Hypothalamus (tissue), 51 donors: ENCODE measurements at regions not wholly inside any gene's neighbourhood (a gene's known extent, or its start where the extent isn't known, plus 50 kb on each side); places are given as distances from the start of the nearest gene placed in this dataset.

ENCODE experiments used
- DNase-seq, 51 donors: peaks; one replicate each; lab custom pipeline; 2025; lab: John Stamatoyannopoulos, UW

DNA sequence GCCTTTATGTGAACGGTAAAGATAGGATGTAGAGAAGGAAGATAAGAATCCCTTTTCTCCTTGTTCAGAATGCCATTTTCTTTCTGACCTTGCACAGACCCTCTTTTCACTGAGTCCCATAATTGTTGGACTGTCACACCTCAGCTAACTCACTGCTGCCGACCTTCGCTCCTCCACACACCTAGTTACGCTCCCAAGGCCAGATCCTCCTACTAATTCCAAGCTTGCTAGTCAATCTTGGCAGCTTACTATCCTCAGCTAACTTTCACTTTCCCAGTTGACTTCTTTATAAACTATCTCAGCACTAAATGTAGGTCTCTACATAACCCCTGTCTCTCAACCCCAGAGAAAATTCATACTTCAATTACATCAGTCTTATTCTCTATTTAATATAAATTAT lies 471.8 kb upstream of the PRMT6 start:
- no peak for DNase-seq

DNA sequence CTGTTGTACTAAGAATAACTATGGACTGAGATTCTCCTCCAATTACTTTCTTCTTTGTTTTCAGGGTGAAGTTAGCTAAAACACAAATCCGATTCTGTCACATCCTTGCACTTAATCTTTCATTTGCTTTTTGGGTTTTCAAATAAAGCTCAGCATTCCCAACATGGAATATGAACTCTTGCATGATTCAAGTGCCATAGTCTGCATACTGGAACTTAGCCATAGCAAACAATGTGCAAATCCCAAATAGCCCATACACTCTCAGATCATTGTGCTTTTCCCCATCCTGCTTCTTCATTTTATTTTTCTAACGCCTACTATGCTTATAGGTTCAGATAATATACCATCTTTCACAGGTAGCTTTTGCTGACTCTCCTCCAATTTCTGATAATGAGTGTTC lies 455.8 kb upstream of the PRMT6 start:
- no peak for DNase-seq

DNA sequence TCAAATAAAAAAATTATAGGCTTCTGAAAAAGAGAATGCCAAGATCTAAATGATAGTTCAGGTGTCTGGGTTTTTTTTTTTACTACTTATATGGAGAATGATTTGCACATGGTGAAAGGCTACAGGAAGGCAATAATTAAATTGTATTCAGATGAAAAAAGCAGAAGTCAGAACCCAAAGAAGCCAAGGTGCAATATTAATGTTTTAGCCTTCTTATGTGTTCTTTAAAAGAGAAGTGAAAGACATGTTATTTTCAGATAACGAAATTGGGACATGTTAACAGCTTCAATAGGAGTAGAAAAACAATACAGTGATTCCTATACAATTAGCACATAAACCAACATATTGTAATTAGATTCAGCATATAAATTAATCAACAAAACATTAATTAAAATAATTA lies 452.9 kb upstream of the PRMT6 start:
- no peak for DNase-seq

- no peak for DNase-seq
Observed at GRCh38 chr1:106608841-106609240, 447.6 kb upstream of the PRMT6 start.

DNA sequence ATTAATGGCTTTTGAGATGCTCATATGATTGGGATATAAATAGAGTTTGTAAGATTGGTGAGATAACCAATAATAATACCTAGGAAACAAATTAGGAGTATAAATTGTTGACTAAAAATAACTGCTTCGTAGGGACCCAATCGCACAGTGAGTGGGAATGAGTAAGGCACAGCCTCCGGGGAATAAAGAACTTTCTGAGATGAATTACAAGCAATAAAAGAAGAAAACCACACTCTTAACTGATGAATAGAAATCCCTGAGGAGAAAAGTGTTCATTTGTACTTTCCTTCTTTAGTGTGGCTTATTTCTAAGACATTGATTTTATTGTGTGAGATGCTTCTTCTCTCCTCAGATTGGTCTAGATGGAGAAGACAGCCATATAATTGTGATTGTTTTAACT lies 443.4 kb upstream of the PRMT6 start:
- no peak for DNase-seq

DNA sequence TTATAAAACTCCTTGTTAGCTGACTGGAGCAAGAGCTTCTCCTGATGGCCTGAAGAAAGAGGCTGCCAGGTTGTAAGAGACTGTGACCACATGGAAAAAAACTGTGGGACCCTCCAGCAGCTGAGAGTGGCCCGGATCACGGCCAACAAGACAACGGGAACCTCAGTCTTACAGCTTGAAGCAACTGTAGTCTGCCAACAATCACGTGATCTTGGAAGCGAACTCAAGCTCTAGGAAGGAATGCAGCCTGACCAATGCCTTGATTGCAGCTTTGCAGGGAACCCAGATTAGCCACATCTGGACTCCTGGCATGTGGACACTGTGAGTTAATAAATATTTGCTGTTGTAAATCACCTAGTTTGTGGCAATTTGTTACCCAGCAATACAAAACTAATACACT lies 442.6 kb upstream of the PRMT6 start:
- no peak for DNase-seq

- DNase-seq: no peak
Observed at GRCh38 chr1:106615473-106615872, 441.0 kb upstream of the PRMT6 start.

DNA sequence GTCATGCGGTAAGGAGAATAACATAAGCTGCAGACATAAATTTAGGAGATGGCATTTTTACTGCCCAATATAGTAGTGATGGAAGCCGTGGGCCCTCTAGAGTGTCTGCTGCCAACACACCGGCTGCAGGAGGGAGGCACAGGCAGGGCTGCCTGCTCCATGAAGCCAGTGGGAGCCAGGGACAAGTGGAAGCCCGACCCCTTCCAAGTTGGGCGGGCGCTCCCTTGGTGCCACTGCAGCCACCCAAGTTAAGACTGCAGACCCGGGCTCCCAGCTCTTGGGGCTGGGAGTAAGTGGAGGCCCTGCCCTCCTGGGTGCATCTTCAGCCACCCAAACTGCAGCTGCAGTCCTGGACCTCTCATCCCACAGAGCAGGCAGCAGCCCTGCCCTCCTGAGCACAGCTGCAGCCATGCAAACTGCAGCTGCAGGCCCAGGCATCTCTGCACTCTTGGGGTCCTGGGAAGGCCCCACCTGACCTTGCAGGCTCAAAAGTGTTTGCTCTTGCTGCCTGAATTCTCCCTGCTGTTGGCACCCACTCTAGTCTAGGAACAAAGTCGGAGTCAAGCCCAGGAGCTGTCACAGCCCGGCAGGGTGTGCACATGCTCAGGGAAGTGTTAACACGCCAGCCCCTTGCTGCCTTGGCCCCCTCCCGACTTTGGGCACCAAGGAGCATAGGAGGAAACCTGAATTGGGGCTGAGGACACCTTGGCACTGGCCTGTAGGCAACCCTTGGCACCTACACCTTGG lies 437.2 kb upstream of the PRMT6 start:
- DNase-seq: no peak

DNA sequence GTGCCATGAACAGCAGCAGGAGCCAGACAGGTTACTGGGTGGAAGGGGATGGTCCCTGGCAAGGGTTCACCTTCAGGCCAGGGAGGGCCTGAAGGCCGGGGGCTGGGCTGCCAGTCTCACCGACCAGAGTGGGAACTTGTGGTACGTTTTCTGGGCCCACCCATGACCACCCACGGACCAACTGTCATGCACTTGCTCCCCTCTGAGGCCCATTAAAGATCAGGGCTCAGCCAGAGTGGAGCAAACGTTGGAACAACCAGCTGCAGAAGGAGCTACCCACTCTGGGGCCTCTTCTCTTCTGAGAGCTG lies 436.7 kb upstream of the PRMT6 start:
- DNase-seq: no peak

DNA sequence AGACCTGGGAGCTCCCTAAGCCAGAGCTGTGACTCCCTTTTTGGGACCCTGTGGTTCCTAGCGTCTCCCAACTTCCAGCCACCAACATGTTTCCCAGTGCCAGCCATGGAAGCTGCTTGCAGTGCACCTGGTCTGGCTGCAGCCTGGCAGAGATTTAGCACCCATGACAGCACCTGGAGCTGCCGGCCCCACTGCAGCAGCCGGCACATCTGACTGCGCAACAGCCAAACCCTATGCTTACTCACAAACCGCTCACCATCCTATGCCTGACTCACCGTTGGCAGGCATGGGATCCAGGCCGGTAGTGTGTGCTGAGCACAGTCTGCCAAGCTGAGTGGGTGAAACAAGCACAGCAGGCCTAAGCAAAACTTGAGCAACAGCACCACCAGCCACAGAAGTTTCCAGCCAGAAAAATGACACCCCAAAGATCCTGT lies 435.9 kb upstream of the PRMT6 start:
- peak in 3 of 51 donors; percentile 0 to 58 (median 2) for DNase-seq

DNA sequence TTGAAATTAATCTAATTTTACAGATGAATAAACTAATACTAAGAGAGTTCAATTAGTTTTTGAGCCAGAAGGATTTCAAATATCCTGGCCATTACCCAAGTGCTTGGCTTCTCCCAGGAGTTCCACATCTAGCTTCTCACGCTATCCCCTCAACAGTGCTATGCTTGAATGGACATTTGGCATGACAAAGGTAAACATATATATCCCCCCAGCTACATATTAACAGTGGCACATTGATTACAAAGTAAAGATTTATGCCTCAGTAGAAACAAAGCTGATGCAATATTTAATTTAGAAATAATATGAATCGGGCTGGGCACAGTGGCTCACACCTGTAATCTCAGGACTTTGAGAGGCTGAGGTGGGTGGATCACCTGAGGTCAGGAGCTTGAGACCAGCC lies 434.6 kb upstream of the PRMT6 start:
- DNase-seq: no peak

GRCh38 chr1:106637566-106637965 lies 418.9 kb upstream of the PRMT6 start:
- DNase-seq: no peak

DNA sequence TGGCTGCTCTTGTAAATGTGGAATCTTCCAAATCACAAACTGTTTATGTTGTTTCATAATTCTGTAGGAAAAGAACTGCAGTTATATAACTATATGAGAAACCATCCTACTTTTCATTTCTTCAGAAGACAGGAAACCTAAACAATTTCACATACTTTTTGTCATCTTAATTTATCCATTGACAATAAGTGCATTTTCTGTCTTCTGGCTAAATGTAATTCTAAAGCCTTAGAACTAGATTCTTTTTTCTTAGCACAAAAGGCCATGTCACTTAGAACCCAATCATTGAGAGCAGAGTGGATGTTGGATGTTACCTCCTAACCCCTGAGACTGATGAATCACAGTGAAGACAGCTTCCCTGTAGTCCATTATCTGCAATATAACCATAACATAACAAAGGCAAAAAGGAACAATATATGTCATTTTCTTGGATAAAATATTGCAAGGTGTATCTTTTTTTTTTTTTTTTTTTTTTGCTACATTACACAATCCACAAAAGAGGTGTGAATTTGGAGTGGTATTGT lies 410.2 kb upstream of the PRMT6 start:
- DNase-seq: no peak

DNA sequence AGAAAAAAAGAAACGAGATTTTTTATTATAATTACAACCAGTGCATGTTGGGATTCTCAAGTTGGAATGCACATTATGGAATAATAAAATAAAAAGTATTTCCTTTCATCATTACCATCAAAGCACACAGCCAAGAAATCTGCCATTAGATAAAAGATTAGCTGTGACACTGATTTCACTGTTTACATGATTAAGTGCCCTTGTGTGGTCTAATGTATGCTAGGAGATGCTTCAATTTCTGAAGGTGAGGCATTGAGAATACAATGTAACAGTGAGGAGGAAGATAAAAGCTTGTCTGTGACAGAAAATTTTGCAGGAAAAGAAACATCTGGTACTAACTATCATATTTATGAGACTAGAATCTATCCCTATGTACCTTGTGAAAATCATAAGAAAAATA lies 409.7 kb upstream of the PRMT6 start:
- no peak for DNase-seq

GRCh38 chr1:106651028-106651762 lies 405.3 kb upstream of the PRMT6 start:
- no peak for DNase-seq

DNA sequence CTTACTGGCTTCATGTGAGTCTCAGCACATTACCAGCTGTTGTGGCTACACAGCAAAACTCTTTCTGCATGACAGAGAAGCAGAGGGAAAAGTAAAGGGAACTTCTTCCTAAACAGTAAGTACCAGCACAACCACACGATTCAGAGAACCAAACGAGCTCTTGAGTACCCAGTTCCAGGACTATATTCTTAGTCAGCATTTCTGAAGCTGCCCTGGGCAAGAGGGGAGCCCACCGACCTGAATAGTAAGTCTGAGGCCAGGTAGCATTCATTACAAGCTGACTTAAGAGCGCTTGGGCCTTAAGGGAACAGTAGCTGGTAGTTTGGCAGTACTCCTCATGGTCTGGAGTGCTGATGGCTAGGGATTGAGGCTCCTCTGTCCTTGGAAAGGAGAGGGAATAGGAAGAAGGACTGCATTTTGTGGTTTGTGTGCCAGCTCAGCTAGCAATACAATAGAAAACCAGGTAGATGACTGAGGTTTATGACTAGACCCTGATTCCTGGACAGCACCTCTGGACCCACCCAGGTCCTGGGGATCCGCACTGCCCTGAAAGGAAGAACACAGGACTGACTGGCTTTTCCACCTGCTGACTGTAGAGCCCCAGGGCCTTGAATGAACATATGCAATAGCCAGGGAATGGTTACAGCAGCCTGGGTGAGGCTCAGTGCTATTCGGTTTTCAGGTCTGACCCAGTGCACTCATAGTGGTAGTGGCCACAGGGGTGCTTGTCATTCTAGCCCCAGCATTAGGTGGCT lies 396.8 kb upstream of the PRMT6 start:
- no peak for DNase-seq

DNA sequence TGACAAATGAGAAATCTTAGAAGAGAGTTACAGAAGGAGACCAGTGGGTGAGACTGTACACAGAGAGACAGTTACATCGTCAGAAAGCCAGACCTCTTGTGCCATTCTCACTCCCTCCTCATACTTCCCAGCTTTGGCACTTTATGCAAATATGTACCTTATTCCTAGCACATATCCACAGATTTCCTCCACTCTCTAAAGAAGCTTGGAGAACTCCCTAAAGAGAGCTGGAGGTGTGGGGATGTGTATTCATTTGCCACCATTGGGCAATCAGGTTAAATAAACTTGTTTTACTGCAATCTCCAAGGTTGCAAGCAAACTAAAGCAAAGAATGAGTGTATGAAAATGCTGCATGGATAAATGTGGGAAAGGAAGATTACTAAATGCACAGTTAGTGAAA lies 380.9 kb upstream of the PRMT6 start:
- DNase-seq: no peak

DNA sequence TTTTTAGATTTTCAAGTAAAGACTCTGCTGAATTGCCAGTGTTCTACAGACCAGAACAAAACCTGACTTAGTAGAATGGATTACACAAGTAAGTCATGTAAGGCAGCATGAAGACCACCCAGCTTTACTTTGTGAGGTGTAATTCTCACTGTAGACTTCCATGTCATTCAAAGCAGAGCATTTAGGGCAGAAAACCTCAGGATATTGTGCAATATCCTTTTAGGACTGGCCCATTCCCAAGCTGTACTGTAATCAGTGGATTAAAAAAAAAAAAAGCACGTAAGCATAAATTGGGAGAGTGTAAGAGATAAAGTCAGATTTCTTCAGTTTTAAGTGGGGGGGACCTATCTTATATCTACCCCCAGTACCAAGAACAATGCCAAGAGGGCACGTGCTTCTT lies 380.5 kb upstream of the PRMT6 start:
- no peak for DNase-seq

GRCh38 chr1:106677181-106677580 lies 379.3 kb upstream of the PRMT6 start:
- no peak for DNase-seq

GRCh38 chr1:106677721-106678120 lies 378.8 kb upstream of the PRMT6 start:
- no peak for DNase-seq

DNA sequence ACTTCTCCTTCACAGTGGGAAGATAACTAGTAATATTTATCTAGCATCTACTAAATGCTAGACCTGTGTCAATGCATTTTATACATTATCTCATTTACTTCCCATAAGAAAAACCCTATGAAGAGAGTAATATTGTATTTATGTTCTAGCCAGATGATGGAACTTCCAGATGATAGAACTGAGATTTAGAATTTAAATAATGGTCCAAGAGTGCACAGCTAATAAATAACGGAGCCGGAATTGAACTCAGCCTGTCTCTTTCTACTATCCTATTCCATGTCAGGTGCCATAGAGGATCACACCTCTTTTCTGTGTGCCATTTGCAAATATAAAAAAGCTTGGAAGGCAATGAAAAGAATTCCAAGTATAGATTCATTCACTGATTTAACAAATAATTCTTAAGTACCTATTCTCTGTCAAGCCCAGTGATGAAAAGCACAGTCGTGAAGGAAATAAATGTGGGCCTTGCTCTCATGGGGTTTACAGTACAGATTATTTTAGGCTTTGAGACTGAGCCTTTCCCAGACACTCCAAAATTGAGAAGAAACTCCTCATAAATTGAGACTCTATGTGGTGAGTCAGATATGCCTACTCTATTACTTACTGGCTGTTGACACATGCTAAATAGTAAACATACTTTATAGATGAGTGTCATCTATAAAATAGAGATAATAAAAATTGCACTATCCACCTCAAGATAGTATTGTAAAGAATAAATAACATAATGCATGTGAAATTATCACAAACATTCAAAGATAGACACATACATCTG lies 378.0 kb upstream of the PRMT6 start:
- DNase-seq: no peak
